ENCODE measurements at regions not wholly inside any gene's neighbourhood (a gene's known extent, or its start where the extent isn't known, plus 50 kb on each side); places are given as distances from the start of the nearest gene placed in this dataset.
"Not testable (repeated sequence)": the region's sequence is repeated elsewhere in the genome, so short reads cannot be mapped to it uniquely, and the experiment has no call there.

DNA sequence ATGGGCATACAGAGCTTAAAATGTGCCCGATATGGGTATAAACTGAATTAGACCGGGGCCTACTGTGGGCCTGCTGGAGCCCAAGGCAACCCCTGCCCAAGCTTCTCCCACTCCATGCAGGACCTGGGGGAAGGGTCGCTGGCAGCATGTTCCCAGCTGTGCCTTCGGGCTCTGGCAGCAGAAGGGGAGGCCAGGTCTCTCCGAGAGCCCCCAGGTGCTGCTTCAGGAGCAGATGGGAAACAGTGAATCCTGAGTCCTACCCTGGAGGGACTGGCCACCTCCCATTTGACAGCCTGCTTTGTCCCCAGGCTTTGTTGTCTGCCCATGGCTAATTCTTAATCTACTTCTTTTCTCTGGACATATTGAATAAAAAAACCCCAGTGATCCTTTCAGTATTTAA lies 315.6 kb upstream of the B3GAT1 start:
- intact Hi-C loops (cut with DNase I): no loop called here
- no peak for DNase-seq (ENCODE audit: low spot score)

GRCh38 chr11:134727204-134727603 lies 315.2 kb upstream of the B3GAT1 start:
- no peak for DNase-seq (ENCODE audit: low spot score)
- intact Hi-C loops (cut with DNase I): no loop called here

GRCh38 chr11:134725716-134726639 lies 313.9 kb upstream of the B3GAT1 start:
- intact Hi-C loops (cut with DNase I): no loop called here
- DNase-seq (ENCODE audit: low spot score): no peak

DNA sequence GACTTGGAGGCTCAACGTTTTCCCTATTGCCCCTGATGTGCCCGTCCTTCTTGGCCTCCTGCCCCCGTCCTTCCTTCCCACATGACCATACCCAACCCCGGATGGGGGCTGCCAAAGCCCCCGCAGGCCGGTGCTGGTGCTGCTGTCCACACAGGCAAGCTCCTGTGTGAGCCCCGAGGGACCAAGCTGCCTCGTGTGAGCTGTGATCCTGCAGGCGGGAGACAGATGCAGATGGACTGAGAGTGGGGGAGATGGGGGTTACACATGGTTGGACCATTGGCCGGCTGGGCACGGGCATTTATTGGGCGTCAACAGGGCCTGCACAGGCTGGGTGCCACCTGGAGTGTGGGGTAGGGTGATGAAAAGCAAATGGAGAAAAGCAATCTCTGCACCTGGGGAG lies 313.2 kb upstream of the B3GAT1 start:
- intact Hi-C loops (cut with DNase I): no loop called here
- DNase-seq (ENCODE audit: low spot score): no peak

DNA sequence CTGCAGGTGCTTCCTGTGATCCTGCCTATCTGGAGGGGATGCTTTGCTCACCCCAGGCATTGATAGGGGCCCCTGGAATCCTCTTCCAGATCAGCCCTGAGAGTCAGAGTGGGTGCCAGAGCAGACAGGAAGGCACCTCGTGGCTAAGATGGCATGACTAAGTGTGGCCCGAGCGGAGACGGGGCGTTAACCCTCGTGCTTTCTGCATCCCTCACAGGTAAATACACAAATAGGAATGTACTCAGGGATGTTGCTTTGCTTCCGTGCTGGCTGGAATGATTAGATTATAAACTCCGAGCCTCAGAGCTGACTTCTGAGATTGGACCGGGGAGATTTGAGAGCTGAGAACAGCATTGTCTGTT lies 312.7 kb upstream of the B3GAT1 start:
- DNase-seq (ENCODE audit: low spot score): no peak
- intact Hi-C loops (cut with DNase I): no loop called here

- intact Hi-C loops (cut with DNase I): no loop called here
- no peak for DNase-seq (ENCODE audit: low spot score)
These were observed 312.2 kb upstream of the B3GAT1 start for GRCh38 chr11:134724106-134724778.

DNA sequence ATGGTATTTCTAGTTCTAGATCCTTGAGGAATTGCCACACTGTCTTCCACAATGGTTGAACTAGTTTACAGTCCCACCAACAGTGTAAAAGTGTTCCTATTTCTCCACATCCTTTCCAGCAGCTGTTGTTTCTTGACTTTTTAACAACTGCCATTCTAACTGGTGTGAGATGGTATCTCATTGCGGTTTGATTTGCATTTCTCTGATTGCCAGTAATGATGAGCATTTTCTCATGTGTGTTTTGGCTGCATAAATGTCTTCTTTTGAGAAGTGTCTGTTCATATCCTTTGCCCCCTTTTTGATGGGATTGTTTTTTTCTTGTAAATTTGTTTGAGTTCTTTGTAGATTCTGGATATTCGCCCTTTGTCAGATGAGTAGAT lies 308.6 kb upstream of the B3GAT1 start:
- DNase-seq (ENCODE audit: low spot score); intact Hi-C loops (cut with DNase I): not testable (repeated sequence)

- not testable (repeated sequence) for DNase-seq (ENCODE audit: low spot score)
These were observed 308.1 kb upstream of the B3GAT1 start for GRCh38 chr11:134719940-134720690.

DNA sequence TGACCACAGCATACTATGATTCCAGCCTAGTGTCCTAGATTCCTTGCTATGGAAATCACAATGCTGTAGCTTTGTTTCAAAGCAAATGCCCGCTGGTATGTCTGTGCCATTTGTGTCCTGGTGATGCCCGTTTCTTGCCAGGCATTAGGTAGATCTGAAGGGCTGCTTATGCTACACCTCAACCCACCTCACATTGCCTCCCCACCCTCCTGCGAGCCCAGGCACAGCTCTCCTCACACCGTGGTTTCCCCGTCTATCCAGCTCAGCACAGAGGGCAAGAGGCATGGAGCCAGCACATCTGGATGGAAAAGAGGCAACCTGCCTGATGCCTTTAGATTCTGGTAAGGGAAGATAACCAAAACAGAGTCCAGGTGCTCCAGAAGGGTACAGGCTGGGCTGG lies 307.4 kb upstream of the B3GAT1 start:
- DNase-seq (ENCODE audit: low spot score): no peak
- intact Hi-C loops (cut with DNase I): no loop called here

More at GRCh38 chr11:134719940-134720690, 308.1 kb upstream of the B3GAT1 start:
- intact Hi-C loops (cut with DNase I): not testable (repeated sequence)

DNA sequence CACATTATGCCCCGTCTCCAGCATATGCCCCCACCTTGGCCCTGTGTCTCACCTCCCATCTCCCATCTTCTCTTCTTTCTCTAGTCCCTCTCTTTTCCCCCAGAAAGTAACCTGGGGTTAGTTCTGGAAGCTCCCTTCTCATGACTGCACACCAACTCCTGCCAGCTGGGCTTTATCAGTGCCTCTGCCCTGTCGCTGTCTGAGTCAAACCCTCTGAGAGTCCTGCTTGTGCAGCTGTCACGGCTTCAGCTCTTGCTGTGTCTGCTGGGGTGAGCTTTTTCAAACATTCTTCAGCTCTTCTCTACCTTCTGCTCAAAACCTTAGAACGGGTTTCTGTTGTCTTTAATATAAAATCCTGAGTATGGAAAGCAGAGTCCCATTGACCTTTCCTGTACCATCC lies 304.5 kb upstream of the B3GAT1 start:
- DNase-seq (ENCODE audit: low spot score): no peak

GRCh38 chr11:134714021-134714656 lies 302.1 kb upstream of the B3GAT1 start:
- intact Hi-C loops (cut with DNase I): no loop called here
- DNase-seq (ENCODE audit: low spot score): no peak

More for the DNA sequence above, 304.5 kb upstream of the B3GAT1 start:
- intact Hi-C loops (cut with DNase I): no loop called here

GRCh38 chr11:134712228-134713145 lies 300.4 kb upstream of the B3GAT1 start:
- DNase-seq (ENCODE audit: low spot score): no peak
- intact Hi-C loops (cut with DNase I): no loop called here

DNA sequence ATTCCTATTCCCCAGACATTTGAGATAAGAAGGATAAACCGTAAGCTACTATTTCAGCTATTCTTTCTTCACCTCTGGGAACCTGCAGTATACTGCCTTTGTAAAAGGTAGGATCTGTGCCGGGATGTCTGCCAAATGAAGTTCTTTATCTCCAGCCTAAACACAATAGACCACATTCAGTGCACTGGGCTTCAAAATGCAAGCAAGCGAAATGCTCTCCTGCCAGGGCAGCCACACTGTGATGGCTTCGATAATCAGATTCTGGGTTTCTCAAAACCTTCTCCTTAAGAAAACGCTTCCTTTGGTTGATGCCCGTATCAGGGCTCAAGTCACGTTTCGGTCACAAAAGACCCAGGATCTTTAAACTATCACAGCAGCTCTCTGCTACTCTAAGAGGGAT lies 299.5 kb upstream of the B3GAT1 start:
- intact Hi-C loops (cut with DNase I): no loop called here
- DNase-seq (ENCODE audit: low spot score): no peak

DNA sequence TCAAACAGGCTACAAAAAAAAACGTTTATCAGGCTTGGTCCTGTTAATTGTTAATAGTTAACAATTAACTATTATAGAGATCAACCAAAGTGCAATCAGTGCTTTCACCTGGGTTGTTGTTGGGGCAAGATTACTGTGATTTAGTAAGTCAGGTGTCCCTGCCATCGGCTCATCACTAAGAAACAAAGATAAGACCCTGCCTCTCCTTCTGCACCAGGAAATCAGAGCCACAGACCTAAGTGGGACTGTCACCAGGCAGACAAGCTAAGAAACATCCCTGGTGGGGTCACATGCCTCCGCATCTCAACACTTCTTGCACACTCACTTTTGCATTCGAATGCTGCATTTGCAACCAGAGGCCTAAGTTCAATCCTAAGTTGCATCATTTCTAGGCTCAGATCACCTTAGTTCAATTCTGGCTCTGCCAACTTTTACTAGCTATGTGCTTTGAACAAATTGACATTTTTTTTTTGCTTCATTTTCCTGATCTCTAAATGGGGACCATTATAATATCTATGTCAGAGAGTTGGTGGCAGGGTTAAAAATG lies 298.9 kb upstream of the B3GAT1 start:
- no peak for DNase-seq (ENCODE audit: low spot score)
- intact Hi-C loops (cut with DNase I): no loop called here

GRCh38 chr11:134705858-134706257 lies 293.8 kb upstream of the B3GAT1 start:
- DNase-seq (ENCODE audit: low spot score): no peak
- intact Hi-C loops (cut with DNase I): no loop called here

DNA sequence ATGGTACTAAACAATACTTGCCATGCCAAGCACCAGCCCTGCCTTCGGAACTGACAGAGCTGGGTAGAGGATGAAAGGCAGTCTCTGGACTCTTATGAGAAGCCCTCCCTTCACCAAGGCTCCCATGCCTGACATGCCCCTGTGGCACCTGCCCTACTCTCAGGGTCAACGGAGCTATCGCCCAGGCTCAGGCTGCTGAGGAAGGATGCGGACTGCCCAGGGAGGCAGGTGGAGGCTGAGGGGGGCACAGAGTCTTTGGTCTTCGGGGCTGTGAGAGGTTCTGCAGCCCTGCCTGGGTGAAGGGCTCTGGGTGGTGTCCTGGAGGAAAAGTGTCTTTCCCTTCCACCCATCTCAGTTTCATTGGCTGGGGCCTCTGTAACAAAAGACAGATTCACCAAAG lies 290.8 kb upstream of the B3GAT1 start:
- intact Hi-C loops (cut with DNase I): no loop called here
- DNase-seq (ENCODE audit: low spot score): no peak

GRCh38 chr11:134701564-134702165 lies 289.6 kb upstream of the B3GAT1 start:
- no peak for DNase-seq (ENCODE audit: low spot score)
- intact Hi-C loops (cut with DNase I): no loop called here

- DNase-seq (ENCODE audit: low spot score): no peak
- intact Hi-C loops (cut with DNase I): no loop called here
These were observed 288.1 kb upstream of the B3GAT1 start for GRCh38 chr11:134700101-134700640.

All from cardiac septum (tissue), 1 donor.